ENCODE measurements at regions not wholly inside any gene's neighbourhood (a gene's known extent, or its start where the extent isn't known, plus 50 kb on each side); places are given as distances from the start of the nearest gene placed in this dataset.
"Not testable (repeated sequence)": the region's sequence is repeated elsewhere in the genome, so short reads cannot be mapped to it uniquely, and the experiment has no call there.

GRCh38 chr1:213601705-213602104 is 386.1 kb upstream of the PROX1 start:
- not testable (repeated sequence) for DNase-seq

GRCh38 chr1:213602796-213603486 is 384.8 kb upstream of the PROX1 start:
- no peak for DNase-seq

- DNase-seq: no peak
These were observed 383.3 kb upstream of the PROX1 start for GRCh38 chr1:213604477-213604876.

- no peak for DNase-seq
These were observed 382.0 kb upstream of the PROX1 start for GRCh38 chr1:213605732-213606131.

GRCh38 chr1:213606252-213606820 is 381.4 kb upstream of the PROX1 start:
- no peak for DNase-seq

- no peak for DNase-seq
These were observed 374.2 kb upstream of the PROX1 start for GRCh38 chr1:213613549-213613948.

- no peak for DNase-seq
These were observed 372.4 kb upstream of the PROX1 start for GRCh38 chr1:213615226-213615916.

- DNase-seq: no peak
These were observed 370.6 kb upstream of the PROX1 start for GRCh38 chr1:213617133-213617532.

- DNase-seq: no peak
These were observed 369.7 kb upstream of the PROX1 start for GRCh38 chr1:213618094-213618493.

- no peak for DNase-seq
These were observed 368.7 kb upstream of the PROX1 start for GRCh38 chr1:213619026-213619425.

GRCh38 chr1:213621077-213621476 is 366.7 kb upstream of the PROX1 start:
- no peak for DNase-seq

GRCh38 chr1:213622365-213623063 is 365.3 kb upstream of the PROX1 start:
- DNase-seq: peak; percentile 13

- no peak for DNase-seq
These were observed 364.6 kb upstream of the PROX1 start for GRCh38 chr1:213623064-213623581.

- no peak for DNase-seq
These were observed 363.9 kb upstream of the PROX1 start for GRCh38 chr1:213623862-213624261.

- DNase-seq: not testable (repeated sequence)
These were observed 351.0 kb upstream of the PROX1 start for GRCh38 chr1:213636778-213637177.

- peak; percentile 1 for DNase-seq
These were observed 346.5 kb upstream of the PROX1 start for GRCh38 chr1:213641312-213641711.

GRCh38 chr1:213643360-213643759 is 344.4 kb upstream of the PROX1 start:
- no peak for DNase-seq

- DNase-seq: no peak
These were observed 339.7 kb upstream of the PROX1 start for GRCh38 chr1:213647864-213648650.

GRCh38 chr1:213649373-213649772 is 338.4 kb upstream of the PROX1 start:
- no peak for DNase-seq

- DNase-seq: no peak
These were observed 337.2 kb upstream of the PROX1 start for GRCh38 chr1:213650603-213651002.

GRCh38 chr1:213651077-213651476 is 336.7 kb upstream of the PROX1 start:
- DNase-seq: no peak

- DNase-seq: no peak
These were observed 335.7 kb upstream of the PROX1 start for GRCh38 chr1:213652109-213652508.

- DNase-seq: no peak
These were observed 331.7 kb upstream of the PROX1 start for GRCh38 chr1:213656039-213656438.

All from RPMI8226 (cell line).